ENCODE measurements at regions not wholly inside any gene's neighbourhood (a gene's known extent, or its start where the extent isn't known, plus 50 kb on each side); places are given as distances from the start of the nearest gene placed in this dataset.
"Not testable (repeated sequence)": the region's sequence is repeated elsewhere in the genome, so short reads cannot be mapped to it uniquely, and the experiment has no call there.

GRCh38 chr17:14731591-14731990 is 430.7 kb downstream of the HS3ST3B1 start:
- Histone ChIP-seq H3K27me3 (ENCODE audit: insufficient read depth, low read length) (no peaks in the 10 kb centered on the region), H3K4me3 (ENCODE audit: low read length) (no peak overlapping the region), H3K36me3 (ENCODE audit: insufficient read depth, low read length) (no peaks in the 10 kb centered on the region), H3K4me1 (ENCODE audit: insufficient read depth, low read length) (peaks cover 15% of the 10 kb centered on the region), H2AFZ (ENCODE audit: low read depth, low read length) (no peak overlapping the region), H3K9me3 (ENCODE audit: low read length) (no peaks in the 10 kb centered on the region)

GRCh38 chr17:14730821-14731220 is 429.9 kb downstream of the HS3ST3B1 start:
- Histone ChIP-seq H3K27me3 (ENCODE audit: insufficient read depth, low read length) (no peaks in the 10 kb centered on the region), H3K36me3 (ENCODE audit: insufficient read depth, low read length) (no peaks in the 10 kb centered on the region), H3K4me1 (ENCODE audit: insufficient read depth, low read length) (peaks cover 20% of the 10 kb centered on the region), H3K4me3 (ENCODE audit: low read length) (no peak overlapping the region), H2AFZ (ENCODE audit: low read depth, low read length) (no peak overlapping the region), H3K9me3 (ENCODE audit: low read length) (no peaks in the 10 kb centered on the region)

GRCh38 chr17:14725729-14726128 is 424.8 kb downstream of the HS3ST3B1 start:
- Histone ChIP-seq H3K9me3 (ENCODE audit: low read length) (no peaks in the 10 kb centered on the region), H3K36me3 (ENCODE audit: insufficient read depth, low read length) (no peaks in the 10 kb centered on the region), H3K4me3 (ENCODE audit: low read length) (no peak overlapping the region), H3K27me3 (ENCODE audit: insufficient read depth, low read length) (no peaks in the 10 kb centered on the region), H3K4me1 (ENCODE audit: insufficient read depth, low read length) (peaks cover 29% of the 10 kb centered on the region), H2AFZ (ENCODE audit: low read depth, low read length) (no peak overlapping the region)

- Histone ChIP-seq H3K9me3 (ENCODE audit: low read length) (no peaks in the 10 kb centered on the region), H3K4me3 (ENCODE audit: low read length) (no peak overlapping the region), H3K4me1 (ENCODE audit: insufficient read depth, low read length) (peaks cover 29% of the 10 kb centered on the region), H3K36me3 (ENCODE audit: insufficient read depth, low read length) (no peaks in the 10 kb centered on the region), H2AFZ (ENCODE audit: low read depth, low read length) (no peak overlapping the region), H3K27me3 (ENCODE audit: insufficient read depth, low read length) (no peaks in the 10 kb centered on the region)
Observed at GRCh38 chr17:14724770-14725169, 423.9 kb downstream of the HS3ST3B1 start.

- not testable (repeated sequence) for H3K27me3 ChIP-seq (ENCODE audit: insufficient read depth, low read length); H2AFZ ChIP-seq (ENCODE audit: low read depth, low read length); H3K4me3 ChIP-seq (ENCODE audit: low read length); H3K9me3 ChIP-seq (ENCODE audit: low read length); H3K36me3 ChIP-seq (ENCODE audit: insufficient read depth, low read length)
- H3K4me1 ChIP-seq (ENCODE audit: insufficient read depth, low read length), result peaks cover 29% of the 10 kb centered on the region
Observed at GRCh38 chr17:14723349-14723748, 422.5 kb downstream of the HS3ST3B1 start.

- no peaks in the 10 kb centered on the region for H3K27me3 ChIP-seq (ENCODE audit: insufficient read depth, low read length)
- no peak overlapping the region for H3K4me3 ChIP-seq (ENCODE audit: low read length)
- H3K4me1 ChIP-seq (ENCODE audit: insufficient read depth, low read length), result no peaks in the 10 kb centered on the region
- no peaks in the 10 kb centered on the region for H3K9me3 ChIP-seq (ENCODE audit: low read length)
- no peaks in the 10 kb centered on the region for H3K36me3 ChIP-seq (ENCODE audit: insufficient read depth, low read length)
- no peak overlapping the region for H2AFZ ChIP-seq (ENCODE audit: low read depth, low read length)
Observed at GRCh38 chr17:14719942-14720341, 419.1 kb downstream of the HS3ST3B1 start.

GRCh38 chr17:14717859-14718258 is 417.0 kb downstream of the HS3ST3B1 start:
- no peaks in the 10 kb centered on the region for H3K9me3 ChIP-seq (ENCODE audit: low read length)

GRCh38 chr17:14715561-14715960 is 414.7 kb downstream of the HS3ST3B1 start:
- no peak overlapping the region for H2AFZ ChIP-seq (ENCODE audit: low read depth, low read length)

More at GRCh38 chr17:14717859-14718258, 417.0 kb downstream of the HS3ST3B1 start:
- Histone ChIP-seq H3K4me3 (ENCODE audit: low read length) (no peak overlapping the region), H3K27me3 (ENCODE audit: insufficient read depth, low read length) (no peaks in the 10 kb centered on the region), H2AFZ (ENCODE audit: low read depth, low read length) (no peak overlapping the region), H3K36me3 (ENCODE audit: insufficient read depth, low read length) (no peaks in the 10 kb centered on the region), H3K4me1 (ENCODE audit: insufficient read depth, low read length) (no peaks in the 10 kb centered on the region)

GRCh38 chr17:14712611-14713021 is 411.7 kb downstream of the HS3ST3B1 start:
- no peak overlapping the region for H3K4me3 ChIP-seq (ENCODE audit: low read length)
- no peaks in the 10 kb centered on the region for H3K36me3 ChIP-seq (ENCODE audit: insufficient read depth, low read length)
- H3K9me3 ChIP-seq (ENCODE audit: low read length), result no peaks in the 10 kb centered on the region
- no peaks in the 10 kb centered on the region for H3K27me3 ChIP-seq (ENCODE audit: insufficient read depth, low read length)
- no peaks in the 10 kb centered on the region for H3K4me1 ChIP-seq (ENCODE audit: insufficient read depth, low read length)
- H2AFZ ChIP-seq (ENCODE audit: low read depth, low read length), result no peak overlapping the region

More at GRCh38 chr17:14715561-14715960, 414.7 kb downstream of the HS3ST3B1 start:
- H3K4me3 ChIP-seq (ENCODE audit: low read length), result no peak overlapping the region
- H3K9me3 ChIP-seq (ENCODE audit: low read length), result no peaks in the 10 kb centered on the region
- no peaks in the 10 kb centered on the region for H3K36me3 ChIP-seq (ENCODE audit: insufficient read depth, low read length)
- no peaks in the 10 kb centered on the region for H3K4me1 ChIP-seq (ENCODE audit: insufficient read depth, low read length)
- no peaks in the 10 kb centered on the region for H3K27me3 ChIP-seq (ENCODE audit: insufficient read depth, low read length)

- no peak overlapping the region for H3K4me3 ChIP-seq (ENCODE audit: low read length)
- peaks cover 15% of the 10 kb centered on the region for H3K4me1 ChIP-seq (ENCODE audit: insufficient read depth, low read length)
- H3K36me3 ChIP-seq (ENCODE audit: insufficient read depth, low read length), result no peaks in the 10 kb centered on the region
- H3K27me3 ChIP-seq (ENCODE audit: insufficient read depth, low read length), result no peaks in the 10 kb centered on the region
- peaks cover 6% of the 10 kb centered on the region for H3K9me3 ChIP-seq (ENCODE audit: low read length)
- H2AFZ ChIP-seq (ENCODE audit: low read depth, low read length), result no peak overlapping the region
Observed at GRCh38 chr17:14704121-14704520, 403.2 kb downstream of the HS3ST3B1 start.

- H3K4me1 ChIP-seq (ENCODE audit: insufficient read depth, low read length), result peaks cover 20% of the 10 kb centered on the region
- no peak overlapping the region for H2AFZ ChIP-seq (ENCODE audit: low read depth, low read length)
- no peak overlapping the region for H3K4me3 ChIP-seq (ENCODE audit: low read length)
- H3K36me3 ChIP-seq (ENCODE audit: insufficient read depth, low read length), result no peaks in the 10 kb centered on the region
- no peaks in the 10 kb centered on the region for H3K27me3 ChIP-seq (ENCODE audit: insufficient read depth, low read length)
- H3K9me3 ChIP-seq (ENCODE audit: low read length), result peaks cover 6% of the 10 kb centered on the region
Observed at GRCh38 chr17:14701886-14702285, 401.0 kb downstream of the HS3ST3B1 start.

GRCh38 chr17:14699574-14700185 is 398.8 kb downstream of the HS3ST3B1 start:
- no peak overlapping the region for H3K4me3 ChIP-seq (ENCODE audit: low read length)
- H3K27me3 ChIP-seq (ENCODE audit: insufficient read depth, low read length), result no peaks in the 10 kb centered on the region
- peaks cover 20% of the 10 kb centered on the region for H3K4me1 ChIP-seq (ENCODE audit: insufficient read depth, low read length)
- peak overlapping the region; percentile 8 for H2AFZ ChIP-seq (ENCODE audit: low read depth, low read length)
- H3K9me3 ChIP-seq (ENCODE audit: low read length), result peaks cover 3% of the 10 kb centered on the region
- H3K36me3 ChIP-seq (ENCODE audit: insufficient read depth, low read length), result no peaks in the 10 kb centered on the region

- H3K27me3 ChIP-seq (ENCODE audit: insufficient read depth, low read length), result no peaks in the 10 kb centered on the region
- no peak overlapping the region for H3K4me3 ChIP-seq (ENCODE audit: low read length)
- no peaks in the 10 kb centered on the region for H3K36me3 ChIP-seq (ENCODE audit: insufficient read depth, low read length)
- H2AFZ ChIP-seq (ENCODE audit: low read depth, low read length), result no peak overlapping the region
- peaks cover 4% of the 10 kb centered on the region for H3K9me3 ChIP-seq (ENCODE audit: low read length)
- no peaks in the 10 kb centered on the region for H3K4me1 ChIP-seq (ENCODE audit: insufficient read depth, low read length)
Observed at GRCh38 chr17:14693382-14693781, 392.5 kb downstream of the HS3ST3B1 start.

- Histone ChIP-seq H3K4me3 (ENCODE audit: low read length) (no peak overlapping the region), H3K4me1 (ENCODE audit: insufficient read depth, low read length) (no peaks in the 10 kb centered on the region), H2AFZ (ENCODE audit: low read depth, low read length) (no peak overlapping the region), H3K27me3 (ENCODE audit: insufficient read depth, low read length) (no peaks in the 10 kb centered on the region), H3K36me3 (ENCODE audit: insufficient read depth, low read length) (no peaks in the 10 kb centered on the region), H3K9me3 (ENCODE audit: low read length) (peaks cover 4% of the 10 kb centered on the region)
Observed at GRCh38 chr17:14690704-14691103, 389.8 kb downstream of the HS3ST3B1 start.
